Activated naive CD4-positive, alpha-beta T cell treated with anti-CD3 and anti-CD28 coated beads for 36 hours (primary cell): ENCODE measurements at regions not wholly inside any gene's neighbourhood (a gene's known extent, or its start where the extent isn't known, plus 50 kb on each side); places are given as distances from the start of the nearest gene placed in this dataset.
"Not testable (repeated sequence)": the region's sequence is repeated elsewhere in the genome, so short reads cannot be mapped to it uniquely, and the experiment has no call there.

Source experiments
- CTCF ChIA-PET: fragments of 350-600 bp; sonication (Branson Sonifier 250); formaldehyde crosslinking; loops from one replicate; lab custom pipeline; 2021; ENCODE audit warnings: antibody characterized with exemption; lab: Charles Lee
- DNase-seq: peaks from one replicate; pipeline ENCODE4 v3.0.0-alpha.2; 2020
- H3K27ac Mint-ChIP-seq: one replicate; pipeline ENCODE4 v1.8.0; 2021; ENCODE audit warnings: mild to moderate bottlenecking, mixed read lengths
- H3K27me3 Mint-ChIP-seq: one replicate; pipeline ENCODE4 v1.8.0; 2021; ENCODE audit warnings: low read depth, mixed read lengths
- H3K36me3 Mint-ChIP-seq: one replicate; pipeline ENCODE4 v1.8.0; 2021; ENCODE audit warnings: low read depth, mixed read lengths
- H3K4me1 Mint-ChIP-seq: one replicate; pipeline ENCODE4 v1.8.0; 2021; ENCODE audit warnings: low read depth, mixed read lengths
- H3K4me3 Mint-ChIP-seq: one replicate; pipeline ENCODE4 v1.8.0; 2021; ENCODE audit warnings: mild to moderate bottlenecking, moderate library complexity, mixed read lengths
- H3K9me3 Mint-ChIP-seq: one replicate; pipeline ENCODE4 v1.8.0; 2021; ENCODE audit warnings: mixed read lengths
- intact Hi-C: fragments of 100-400 bp; cut with micrococcal nuclease; formaldehyde crosslinking; loops from one replicate; pipeline ENCODE4 v1.15.1; 2023

DNA sequence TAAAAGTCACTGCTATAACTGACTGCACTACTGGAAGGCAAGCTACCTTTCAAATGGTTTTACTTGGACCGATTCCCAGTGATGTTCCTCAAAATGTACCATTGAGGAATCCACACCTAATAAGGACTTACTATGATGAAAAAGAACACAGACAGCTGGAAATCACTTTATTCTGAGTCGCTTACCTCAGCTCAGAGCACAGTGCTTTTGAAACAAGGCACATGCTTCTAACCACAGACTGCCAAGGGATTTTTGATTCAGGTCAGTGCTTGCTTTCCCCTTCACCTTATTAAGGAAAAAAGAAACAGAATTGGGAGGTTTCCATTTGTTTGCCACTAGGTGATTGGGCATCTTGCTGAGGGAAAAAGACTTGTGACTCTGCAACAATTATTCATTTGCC lies 707.5 kb upstream of the FSHR start:
- Mint-ChIP-seq H3K9me3 (no peaks in the 10 kb centered on the region), H3K27ac (no peak overlapping the region), H3K4me3 (no peak overlapping the region), H3K36me3 (no peaks in the 10 kb centered on the region), H3K4me1 (no peaks in the 10 kb centered on the region), H3K27me3 (no peaks in the 10 kb centered on the region)
- DNase-seq, result no peak
- CTCF ChIA-PET, result no interaction called here
- intact Hi-C loops, result no loop called here

DNA sequence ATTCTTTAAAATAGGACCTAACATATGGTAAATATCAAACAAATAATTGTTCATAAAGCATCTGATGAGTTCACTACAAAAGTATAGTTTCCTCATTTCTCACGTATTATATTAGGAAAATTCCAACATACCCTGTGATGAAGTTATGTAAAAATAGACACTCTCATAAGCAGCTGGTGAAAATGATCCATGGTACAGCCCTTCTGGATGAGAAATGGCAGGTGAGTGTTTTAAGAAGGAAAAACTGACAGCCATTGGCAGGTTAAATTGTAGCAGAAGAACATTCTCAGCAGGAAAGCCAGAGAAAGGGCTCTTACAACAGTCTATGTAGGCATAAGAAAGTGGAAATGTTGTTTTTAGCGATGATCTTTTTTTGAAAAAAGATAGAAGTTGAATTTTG lies 706.5 kb upstream of the FSHR start:
- intact Hi-C loops, result no loop called here
- DNase-seq, result no peak
- Mint-ChIP-seq H3K36me3 (no peaks in the 10 kb centered on the region), H3K9me3 (no peaks in the 10 kb centered on the region), H3K4me1 (no peaks in the 10 kb centered on the region), H3K27me3 (no peaks in the 10 kb centered on the region), H3K4me3 (no peak overlapping the region), H3K27ac (no peak overlapping the region)
- CTCF ChIA-PET, result interaction anchor here (0.7 kb wide), 1 partner anchor 980 kb away, joined by 3 read pairs; no protein-coding TSS in a partner anchor

DNA sequence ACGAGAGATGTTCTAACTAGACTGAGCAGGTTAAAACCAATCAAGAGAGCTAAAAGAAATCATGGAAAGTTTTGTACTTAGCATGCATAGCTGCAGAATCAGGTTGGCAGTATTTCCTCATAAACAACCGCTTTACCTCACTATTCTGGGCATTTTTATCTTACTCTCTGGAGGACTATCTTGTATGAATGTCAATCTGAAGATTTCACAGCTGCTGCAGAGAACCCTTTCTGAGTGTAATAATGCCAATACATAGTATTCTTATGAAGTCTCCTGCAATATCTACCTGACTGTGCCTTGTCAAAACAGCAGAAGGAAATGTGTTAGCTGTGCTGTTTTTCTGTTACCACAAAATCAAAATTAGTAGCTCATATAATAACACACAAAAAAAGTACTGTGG lies 705.9 kb upstream of the FSHR start:
- no peaks in the 10 kb centered on the region for H3K9me3 Mint-ChIP-seq
- H3K36me3 Mint-ChIP-seq, result no peaks in the 10 kb centered on the region
- no peak overlapping the region for H3K27ac Mint-ChIP-seq
- DNase-seq, result no peak
- no peak overlapping the region for H3K4me3 Mint-ChIP-seq
- H3K4me1 Mint-ChIP-seq, result no peaks in the 10 kb centered on the region
- no peaks in the 10 kb centered on the region for H3K27me3 Mint-ChIP-seq
- CTCF ChIA-PET, result interaction anchor here (0.7 kb wide), 1 partner anchor 981 kb away, joined by 3 read pairs; no protein-coding TSS in a partner anchor
- intact Hi-C loops, result no loop called here

DNA sequence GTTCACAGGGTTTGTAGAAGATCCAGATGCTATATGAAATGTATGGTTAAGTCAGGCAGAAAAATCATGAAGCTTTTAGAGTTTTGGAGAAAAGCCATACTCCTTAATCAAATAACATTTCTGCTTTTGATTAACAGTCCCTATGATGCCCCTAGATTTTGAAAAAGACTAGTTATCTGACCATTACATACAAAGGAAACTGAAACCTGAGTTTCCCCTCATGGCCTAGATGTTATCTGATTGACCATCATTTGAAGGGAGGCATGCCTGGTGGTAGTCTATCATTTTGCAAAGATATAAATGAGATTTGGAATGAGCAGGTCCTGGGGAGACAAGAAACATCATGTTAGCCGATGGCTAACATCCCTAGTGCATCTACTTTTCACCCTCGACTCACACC lies 704.3 kb upstream of the FSHR start:
- intact Hi-C loops, result no loop called here
- Mint-ChIP-seq H3K27me3 (no peaks in the 10 kb centered on the region), H3K36me3 (no peaks in the 10 kb centered on the region), H3K9me3 (peaks cover 2% of the 10 kb centered on the region), H3K4me3 (no peak overlapping the region), H3K27ac (no peak overlapping the region), H3K4me1 (no peaks in the 10 kb centered on the region)
- DNase-seq, result no peak
- CTCF ChIA-PET, result no interaction called here

DNA sequence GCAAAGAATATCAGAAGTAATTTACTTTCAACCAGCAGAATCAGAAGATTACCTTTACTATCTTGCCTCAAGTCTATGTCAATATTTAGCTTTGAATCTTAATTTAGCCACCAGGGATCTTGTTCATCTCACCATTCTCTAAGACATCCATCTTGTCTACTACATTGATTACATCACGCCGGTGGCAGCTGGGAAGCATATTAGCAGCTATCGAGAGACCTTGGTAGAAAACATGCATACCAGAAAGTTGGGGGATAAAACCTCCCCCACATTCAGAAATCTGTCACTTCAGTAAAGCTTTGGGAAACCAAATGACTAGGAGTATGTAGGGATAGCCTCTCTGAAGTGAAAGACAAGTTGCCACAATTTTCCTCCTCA lies 703.8 kb upstream of the FSHR start:
- Mint-ChIP-seq H3K9me3 (peaks cover 4% of the 10 kb centered on the region), H3K4me1 (no peaks in the 10 kb centered on the region), H3K27ac (no peak overlapping the region), H3K4me3 (no peak overlapping the region), H3K36me3 (no peaks in the 10 kb centered on the region), H3K27me3 (no peaks in the 10 kb centered on the region)
- intact Hi-C loops, result no loop called here
- DNase-seq, result no peak
- CTCF ChIA-PET, result no interaction called here

DNA sequence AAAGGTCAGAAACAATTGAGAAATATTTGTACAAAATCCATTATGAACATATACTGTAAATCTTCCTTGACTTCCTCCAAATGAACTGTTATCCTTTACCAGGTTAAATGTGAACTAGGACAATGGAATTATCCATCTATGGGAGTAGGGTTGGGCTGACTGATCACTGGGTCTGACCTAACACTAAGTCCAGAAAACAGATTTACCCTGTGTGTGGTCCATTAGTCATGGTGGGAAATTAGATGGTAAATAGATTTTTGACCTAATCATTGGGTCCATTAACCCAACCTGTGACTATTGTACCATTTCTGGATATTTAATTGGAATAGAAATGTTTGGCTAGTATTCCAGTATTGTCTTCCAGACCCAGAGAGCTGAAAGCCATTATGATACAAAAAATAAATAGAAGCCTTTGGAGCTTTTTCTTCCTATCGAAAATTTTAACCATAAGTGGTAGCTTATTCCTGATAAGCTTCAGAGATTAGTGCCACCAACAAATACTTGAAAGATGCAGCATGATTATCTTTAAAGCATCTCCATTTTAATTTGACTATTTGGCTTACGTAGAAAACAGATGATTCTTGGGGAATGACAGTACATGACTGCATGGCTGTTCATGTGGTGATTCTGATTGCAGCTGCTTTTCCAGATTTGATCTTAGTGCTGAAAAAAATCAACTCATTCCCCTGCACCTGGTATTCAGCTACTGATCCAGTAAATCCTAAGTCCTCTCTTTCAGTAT lies 703.2 kb upstream of the FSHR start:
- intact Hi-C loops, result no loop called here

DNA sequence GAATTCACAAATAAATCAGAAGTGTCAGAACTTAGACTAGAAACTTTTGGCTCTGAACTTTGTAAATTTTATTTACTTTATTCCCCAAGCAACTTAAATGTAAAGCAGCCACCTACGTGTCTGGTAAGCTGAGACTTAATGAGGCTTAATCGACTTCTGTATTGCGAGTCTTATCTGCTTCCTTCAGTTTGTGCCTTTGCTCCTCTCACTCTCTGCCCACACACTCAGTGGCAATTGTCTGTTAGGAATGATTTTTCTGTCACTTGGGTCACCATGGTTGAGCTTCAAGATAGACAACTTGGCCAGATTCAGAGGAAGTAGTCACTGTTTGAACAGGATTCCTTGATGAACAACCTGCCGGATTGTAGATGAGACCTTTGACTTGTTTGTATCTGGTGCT lies 691.4 kb upstream of the FSHR start:
- Mint-ChIP-seq H3K4me3 (no peak overlapping the region), H3K9me3 (peaks cover 1% of the 10 kb centered on the region), H3K27ac (no peak overlapping the region), H3K4me1 (no peaks in the 10 kb centered on the region), H3K27me3 (no peaks in the 10 kb centered on the region), H3K36me3 (no peaks in the 10 kb centered on the region)
- CTCF ChIA-PET, result interaction anchor here (0.6 kb wide), 1 partner anchor 287 kb away, joined by 4 read pairs; no protein-coding TSS in a partner anchor
- no peak for DNase-seq
- intact Hi-C loops, result no loop called here

More for the DNA sequence above, 703.2 kb upstream of the FSHR start:
- no peaks in the 10 kb centered on the region for H3K4me1 Mint-ChIP-seq
- no peaks in the 10 kb centered on the region for H3K36me3 Mint-ChIP-seq
- peaks cover 4% of the 10 kb centered on the region for H3K9me3 Mint-ChIP-seq
- no peaks in the 10 kb centered on the region for H3K27me3 Mint-ChIP-seq
- H3K27ac Mint-ChIP-seq, result no peak overlapping the region
- CTCF ChIA-PET, result no interaction called here
- H3K4me3 Mint-ChIP-seq, result no peak overlapping the region
- no peak for DNase-seq

DNA sequence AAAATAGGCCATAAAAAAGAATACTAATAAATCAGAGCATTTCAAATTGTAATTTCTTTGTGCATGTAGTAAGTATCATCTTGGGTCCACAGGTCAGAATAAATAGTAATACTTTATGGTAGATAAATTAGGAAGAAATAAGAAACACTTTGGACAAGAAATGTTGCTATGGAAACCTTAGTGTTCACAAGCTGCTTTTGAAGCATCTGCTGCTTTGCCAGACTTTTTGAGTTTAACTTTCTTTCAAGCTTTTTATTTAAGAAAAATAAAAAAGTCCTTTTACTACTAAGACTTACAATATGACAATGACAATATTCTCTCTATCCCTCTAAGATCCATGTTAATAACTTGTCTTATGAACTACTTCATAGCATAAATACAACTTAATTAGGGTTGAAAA lies 690.7 kb upstream of the FSHR start:
- no peaks in the 10 kb centered on the region for H3K27me3 Mint-ChIP-seq
- H3K4me1 Mint-ChIP-seq, result no peaks in the 10 kb centered on the region
- peaks cover 1% of the 10 kb centered on the region for H3K9me3 Mint-ChIP-seq
- CTCF ChIA-PET, result interaction anchor here (0.9 kb wide), 1 partner anchor 247 kb away, joined by 3 read pairs; no protein-coding TSS in a partner anchor
- H3K4me3 Mint-ChIP-seq, result no peak overlapping the region
- intact Hi-C loops, result no loop called here
- H3K36me3 Mint-ChIP-seq, result no peaks in the 10 kb centered on the region
- no peak overlapping the region for H3K27ac Mint-ChIP-seq
- no peak for DNase-seq

DNA sequence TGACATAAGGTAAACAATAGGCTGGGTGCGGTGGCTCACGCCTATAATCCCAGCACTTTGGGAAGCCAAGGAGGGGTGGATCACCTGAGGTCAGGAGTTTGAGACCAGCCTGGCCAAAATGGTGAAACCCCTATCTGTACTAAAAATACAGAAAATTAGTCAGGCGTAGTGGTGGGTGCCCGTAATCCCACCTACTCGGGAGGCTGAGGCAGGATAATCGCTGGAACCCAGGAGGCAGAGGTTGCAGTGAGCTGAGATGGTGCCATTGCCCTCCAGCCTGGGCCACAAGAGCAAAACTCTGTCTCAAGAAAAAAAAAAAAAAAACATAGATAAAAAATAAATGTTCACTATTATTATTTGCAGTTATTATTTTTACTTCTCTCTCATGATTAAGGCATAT lies 689.8 kb upstream of the FSHR start:
- intact Hi-C loops, H3K4me1 Mint-ChIP-seq, DNase-seq, H3K27ac Mint-ChIP-seq, H3K27me3 Mint-ChIP-seq, H3K4me3 Mint-ChIP-seq, H3K36me3 Mint-ChIP-seq, H3K9me3 Mint-ChIP-seq: not testable (repeated sequence)
- CTCF ChIA-PET, result interaction anchor here (0.9 kb wide), 1 partner anchor 246 kb away, joined by 3 read pairs; no protein-coding TSS in a partner anchor

DNA sequence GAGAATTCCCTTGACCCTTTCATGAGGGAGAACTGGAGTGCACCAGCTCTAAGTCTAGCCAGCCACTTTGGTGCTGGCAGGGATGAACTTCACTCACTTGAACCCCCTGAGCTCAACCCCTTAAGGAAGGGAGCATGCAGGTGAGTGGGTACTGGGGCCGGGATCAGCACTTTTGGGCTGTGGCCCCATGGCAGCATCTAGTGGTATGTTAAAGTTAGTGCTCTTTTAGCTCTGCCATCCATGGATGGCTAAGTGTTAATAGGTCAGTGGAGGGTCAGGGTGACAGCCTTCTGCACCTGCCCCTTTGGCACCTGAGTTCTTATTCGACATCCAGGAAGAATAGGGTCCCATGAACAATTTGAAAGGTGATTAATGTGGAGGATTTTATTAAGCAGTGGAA lies 689.0 kb upstream of the FSHR start:
- intact Hi-C loops, result no loop called here
- Mint-ChIP-seq H3K36me3 (no peaks in the 10 kb centered on the region), H3K27me3 (no peaks in the 10 kb centered on the region), H3K27ac (no peak overlapping the region), H3K9me3 (peaks cover 1% of the 10 kb centered on the region), H3K4me3 (no peak overlapping the region), H3K4me1 (no peaks in the 10 kb centered on the region)
- CTCF ChIA-PET, result no interaction called here
- DNase-seq, result no peak

DNA sequence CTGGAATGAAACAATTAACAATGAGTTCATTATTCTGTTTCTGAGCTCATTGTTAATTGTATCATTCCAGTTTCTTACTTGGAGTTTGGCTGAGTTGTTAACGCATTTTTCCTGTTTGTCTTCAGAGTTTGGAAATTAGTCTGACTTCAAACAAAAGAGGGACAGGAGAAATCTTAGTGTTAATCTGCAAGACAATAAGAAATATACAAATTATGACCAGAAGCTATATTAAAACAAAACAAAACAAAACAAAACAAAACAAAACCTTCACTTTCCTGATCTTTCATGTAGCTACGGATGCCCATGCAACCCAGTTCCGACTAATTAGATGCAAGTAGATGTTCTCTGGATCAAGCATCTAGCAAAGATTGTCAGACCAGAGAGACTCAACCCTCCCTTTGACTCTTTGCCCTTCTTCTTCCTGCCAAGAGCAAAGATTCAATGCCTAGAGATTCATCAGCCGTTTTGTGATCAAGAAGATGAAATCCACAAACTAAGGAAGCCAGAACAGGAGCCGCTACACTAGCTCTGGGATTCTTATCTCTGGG lies 686.2 kb upstream of the FSHR start:
- DNase-seq, result no peak
- Mint-ChIP-seq H3K4me3 (no peak overlapping the region), H3K27me3 (no peaks in the 10 kb centered on the region), H3K36me3 (no peaks in the 10 kb centered on the region), H3K4me1 (no peaks in the 10 kb centered on the region), H3K27ac (no peak overlapping the region), H3K9me3 (peaks cover 1% of the 10 kb centered on the region)
- intact Hi-C loops, result no loop called here
- CTCF ChIA-PET, result no interaction called here

DNA sequence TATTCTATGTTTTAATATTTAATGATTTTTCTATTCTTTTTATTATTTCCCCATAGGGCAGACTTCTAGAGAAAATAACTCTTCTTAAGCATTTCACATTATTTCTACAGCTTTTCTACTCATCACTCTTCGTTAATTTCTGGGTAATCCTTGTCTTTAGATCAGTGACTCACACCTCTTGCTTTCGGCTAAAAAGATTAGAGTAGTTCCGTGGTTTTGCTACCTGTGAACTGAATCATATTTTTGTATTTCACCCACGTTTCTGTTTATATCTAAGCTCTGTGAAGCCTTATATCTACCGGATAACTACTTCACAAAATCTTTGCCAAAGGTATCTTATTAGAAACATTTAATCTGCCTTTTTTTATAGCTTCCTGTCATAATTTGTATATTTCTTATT lies 685.5 kb upstream of the FSHR start:
- H3K27ac Mint-ChIP-seq, result no peak overlapping the region
- H3K36me3 Mint-ChIP-seq, result no peaks in the 10 kb centered on the region
- CTCF ChIA-PET, result no interaction called here
- no peak overlapping the region for H3K4me3 Mint-ChIP-seq
- DNase-seq, result no peak
- H3K4me1 Mint-ChIP-seq, result no peaks in the 10 kb centered on the region
- no peaks in the 10 kb centered on the region for H3K27me3 Mint-ChIP-seq
- intact Hi-C loops, result no loop called here
- peaks cover 1% of the 10 kb centered on the region for H3K9me3 Mint-ChIP-seq
